Vagina (tissue), 2 donors: ENCODE measurements at regions not wholly inside any gene's neighbourhood (a gene's known extent, or its start where the extent isn't known, plus 50 kb on each side); places are given as distances from the start of the nearest gene placed in this dataset.

Source experiments
- DNase-seq, 2 donors: peaks; one replicate each; pipeline ENCODE4 v3.0.0-alpha.2; 2017; ENCODE audit errors: extremely low spot score in 2 of 2
- H3K27ac ChIP-seq: fragments of 200-600 bp; sonication (generic); one replicate; pipeline ENCODE4 v1.5.1; 2019
- H3K27me3 ChIP-seq: fragments of 200-600 bp; sonication (generic); one replicate; pipeline ENCODE4 v1.5.1; 2019
- H3K36me3 ChIP-seq, 2 donors: fragments of 200-600 bp; sonication (generic); one replicate each; pipeline ENCODE4 v1.5.1; 2017 to 2019
- H3K4me1 ChIP-seq: fragments of 200-600 bp; sonication (generic); one replicate; pipeline ENCODE4 v1.5.1; 2019
- H3K4me3 ChIP-seq, 2 donors: fragments of 200-600 bp; sonication (generic); 1 replicate in 1 of 2; 2 replicates in 1 of 2; pipeline ENCODE4 v1.5.1; 2016 to 2019
- H3K9me3 ChIP-seq: fragments of 200-600 bp; sonication (generic); one replicate; pipeline ENCODE4 v1.5.1; 2019
- POLR2A ChIP-seq, 2 donors: fragments of 450-650 bp; IDR thresholded peaks; one replicate each; pipeline ENCODE4 v1.6.1; 2017; ENCODE audit warnings: antibody characterized with exemption in 2 of 2, mild to moderate bottlenecking in 2 of 2, moderate library complexity in 2 of 2
- POLR2AphosphoS5 ChIP-seq, 2 donors: sonication (generic); formaldehyde crosslinking; IDR thresholded peaks; one replicate each; pipeline ENCODE4 v1.9.0; 2017; ENCODE audit warnings: antibody characterized with exemption in 2 of 2, mild to moderate bottlenecking in 2 of 2, low read depth in 1 of 2; ENCODE audit not compliant: insufficient read depth in 1 of 2
- intact Hi-C: fragments of 100-400 bp; cut with DNase I; formaldehyde crosslinking; loops from one replicate; pipeline ENCODE4 v1.15.1; 2023
- TF ChIP-seq, protein P1 (sequence below), 3 experiments: fragments of 450-650 bp in 2 of 3; fragments of 200-600 bp in 1 of 3; sonication (generic) in 1 of 3; IDR thresholded peaks; one replicate each; pipeline ENCODE4 v1.5.1; 2017 to 2019; ENCODE audit warnings: antibody characterized with exemption in 3 of 3, mild to moderate bottlenecking in 2 of 3, moderate library complexity in 2 of 3

DNA sequence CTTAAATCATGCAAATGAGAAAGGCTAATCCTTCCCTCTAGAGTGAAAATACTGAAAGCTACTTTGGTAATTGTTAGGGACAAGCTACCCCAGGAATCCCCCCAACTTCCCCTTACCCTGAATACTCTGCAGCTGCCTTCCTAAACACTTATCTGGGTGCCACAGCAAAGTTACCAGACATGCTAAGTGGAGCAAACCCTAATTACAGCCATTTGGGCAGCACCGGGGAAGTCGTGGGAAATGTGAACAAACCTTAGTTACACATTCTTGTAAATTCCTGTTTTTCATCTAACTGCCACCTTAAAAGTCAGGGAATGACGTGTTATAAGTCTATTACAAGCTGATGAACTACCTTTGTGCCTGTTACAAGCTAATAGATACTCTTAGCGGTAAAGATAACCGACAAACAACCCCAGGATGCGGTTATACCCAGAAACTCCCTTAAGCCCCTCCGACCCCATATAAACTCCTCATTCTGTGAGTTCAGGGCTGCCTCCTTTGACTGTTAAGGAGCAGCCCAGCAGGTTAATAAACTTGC, 66.0 kb upstream of the PLAC8 start:
- Histone ChIP-seq H3K4me1 (no peaks in the 10 kb centered on the region), H3K36me3 (no peaks in the 10 kb centered on the region), H3K4me3 (no peak overlapping the region), H3K9me3 (no peaks in the 10 kb centered on the region), H3K27ac (no peak overlapping the region), H3K27me3 (no peaks in the 10 kb centered on the region)
- no peak for DNase-seq
- TF ChIP-seq, protein P1, sequence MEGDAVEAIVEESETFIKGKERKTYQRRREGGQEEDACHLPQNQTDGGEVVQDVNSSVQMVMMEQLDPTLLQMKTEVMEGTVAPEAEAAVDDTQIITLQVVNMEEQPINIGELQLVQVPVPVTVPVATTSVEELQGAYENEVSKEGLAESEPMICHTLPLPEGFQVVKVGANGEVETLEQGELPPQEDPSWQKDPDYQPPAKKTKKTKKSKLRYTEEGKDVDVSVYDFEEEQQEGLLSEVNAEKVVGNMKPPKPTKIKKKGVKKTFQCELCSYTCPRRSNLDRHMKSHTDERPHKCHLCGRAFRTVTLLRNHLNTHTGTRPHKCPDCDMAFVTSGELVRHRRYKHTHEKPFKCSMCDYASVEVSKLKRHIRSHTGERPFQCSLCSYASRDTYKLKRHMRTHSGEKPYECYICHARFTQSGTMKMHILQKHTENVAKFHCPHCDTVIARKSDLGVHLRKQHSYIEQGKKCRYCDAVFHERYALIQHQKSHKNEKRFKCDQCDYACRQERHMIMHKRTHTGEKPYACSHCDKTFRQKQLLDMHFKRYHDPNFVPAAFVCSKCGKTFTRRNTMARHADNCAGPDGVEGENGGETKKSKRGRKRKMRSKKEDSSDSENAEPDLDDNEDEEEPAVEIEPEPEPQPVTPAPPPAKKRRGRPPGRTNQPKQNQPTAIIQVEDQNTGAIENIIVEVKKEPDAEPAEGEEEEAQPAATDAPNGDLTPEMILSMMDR (IDR thresholded peaks at IDR 0.05): no peak
- TF ChIP-seq POLR2A (IDR thresholded peaks at IDR 0.05) (no peak), POLR2AphosphoS5 (IDR thresholded peaks at IDR 0.05; ENCODE audit: insufficient read depth in 1 of 2, low read depth in 1 of 2) (no peak)
- intact Hi-C loops: no loop called here

DNA sequence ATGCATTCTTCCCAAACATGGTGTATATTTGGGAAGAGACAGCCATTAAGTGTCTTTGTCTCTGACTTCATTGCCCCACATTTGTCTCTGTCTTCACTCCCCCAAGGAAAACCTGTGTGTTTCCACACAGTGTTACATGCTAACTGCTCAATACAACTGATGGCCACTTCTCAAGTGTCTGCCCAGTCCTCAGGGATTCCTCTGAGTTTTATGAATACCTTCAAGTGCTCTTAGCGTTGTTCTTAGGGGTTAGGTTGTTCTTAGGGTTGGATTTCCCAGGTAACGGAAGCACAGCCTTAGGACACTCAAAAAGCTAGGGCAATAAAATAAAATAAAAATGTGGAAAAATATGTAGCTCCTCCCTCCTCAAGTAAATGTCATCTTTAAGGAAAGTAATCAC, 64.7 kb upstream of the PLAC8 start:
- DNase-seq: no peak
- Histone ChIP-seq H3K4me3 (no peak overlapping the region), H3K27ac (no peak overlapping the region), H3K9me3 (no peaks in the 10 kb centered on the region), H3K27me3 (no peaks in the 10 kb centered on the region), H3K36me3 (no peaks in the 10 kb centered on the region), H3K4me1 (no peaks in the 10 kb centered on the region)
- intact Hi-C loops: no loop called here
- TF ChIP-seq POLR2AphosphoS5 (IDR thresholded peaks at IDR 0.05; ENCODE audit: insufficient read depth in 1 of 2, low read depth in 1 of 2) (no peak), POLR2A (IDR thresholded peaks at IDR 0.05) (no peak)
- TF ChIP-seq, protein P1 (IDR thresholded peaks at IDR 0.05): no peak

DNA sequence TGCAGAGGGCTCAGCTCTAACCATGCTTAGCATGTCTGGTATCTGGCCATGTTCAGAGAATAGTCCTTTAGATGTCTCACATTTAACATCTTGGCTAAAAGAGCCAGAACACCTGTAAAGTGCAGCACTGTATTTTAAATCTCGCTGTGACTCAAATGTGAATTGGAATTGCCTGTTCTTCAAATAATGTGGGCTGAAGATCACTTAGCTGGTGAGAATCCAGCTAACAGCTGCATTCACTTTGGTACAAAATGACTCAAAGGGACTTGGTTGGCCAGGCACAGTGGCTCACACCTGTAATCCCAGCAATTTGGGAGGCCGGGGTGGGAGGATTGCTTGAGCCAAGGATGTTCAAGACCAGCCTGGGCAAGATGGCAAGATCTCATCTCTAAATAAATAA, 63.5 kb upstream of the PLAC8 start:
- H3K27me3 ChIP-seq: no peaks in the 10 kb centered on the region
- no peaks in the 10 kb centered on the region for H3K4me1 ChIP-seq
- intact Hi-C loops: no loop called here
- DNase-seq: no peak
- H3K4me3 ChIP-seq: no peak overlapping the region
- no peaks in the 10 kb centered on the region for H3K36me3 ChIP-seq
- H3K9me3 ChIP-seq: no peaks in the 10 kb centered on the region
- TF ChIP-seq, protein P1 (IDR thresholded peaks at IDR 0.05): no peak
- no peak for TF ChIP-seq POLR2A (IDR thresholded peaks at IDR 0.05)
- TF ChIP-seq POLR2AphosphoS5 (IDR thresholded peaks at IDR 0.05; ENCODE audit: insufficient read depth in 1 of 2, low read depth in 1 of 2): no peak
- H3K27ac ChIP-seq: no peak overlapping the region

DNA sequence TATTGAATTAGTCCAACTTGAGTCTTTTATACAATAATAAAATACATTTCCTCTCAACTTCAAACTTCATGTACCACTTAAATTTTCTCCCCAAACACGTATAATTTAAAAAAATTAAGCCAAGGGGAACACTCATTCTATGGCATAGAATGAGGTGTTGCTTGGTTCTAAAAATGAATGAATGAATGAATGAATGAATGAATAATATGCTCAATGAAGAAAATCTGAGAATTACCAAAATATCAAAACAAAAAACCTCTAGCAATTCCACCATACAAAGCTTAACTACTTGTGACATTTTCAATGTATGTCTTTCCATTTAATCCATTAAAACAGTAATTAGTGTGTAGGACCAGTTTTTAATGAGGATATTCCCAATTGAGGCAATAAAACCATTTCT, 62.7 kb upstream of the PLAC8 start:
- H3K4me3 ChIP-seq: no peak overlapping the region
- TF ChIP-seq POLR2AphosphoS5 (IDR thresholded peaks at IDR 0.05; ENCODE audit: insufficient read depth in 1 of 2, low read depth in 1 of 2) (no peak), POLR2A (IDR thresholded peaks at IDR 0.05) (no peak)
- TF ChIP-seq, protein P1 (IDR thresholded peaks at IDR 0.05): no peak

DNA sequence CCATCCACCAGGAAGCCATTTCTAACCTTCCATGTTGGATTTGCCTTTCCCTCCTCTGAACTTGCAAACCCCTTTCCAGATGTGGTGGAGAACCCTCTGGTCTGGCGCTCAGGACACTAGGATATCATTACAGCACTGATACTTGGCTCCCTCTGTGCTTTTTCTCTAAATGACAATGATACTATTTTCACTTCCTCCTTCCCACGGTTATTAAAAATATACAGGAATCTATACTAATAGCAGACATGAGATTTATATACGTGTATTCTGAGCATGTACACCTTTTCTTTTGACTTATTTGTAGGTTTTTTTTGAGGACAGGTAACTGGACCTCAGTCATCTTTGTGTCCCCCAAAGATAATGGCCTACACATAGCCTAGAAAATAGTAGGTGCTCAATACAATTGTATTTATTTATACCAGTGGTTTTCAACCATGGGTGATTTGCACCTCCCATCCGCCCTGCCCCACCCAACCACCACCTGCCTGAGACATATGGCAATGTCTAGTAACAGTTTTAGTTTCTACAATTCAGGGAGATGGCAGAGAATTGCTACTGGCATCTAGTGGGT, 60.4 kb upstream of the PLAC8 start:
- Histone ChIP-seq H3K4me3 (no peak overlapping the region), H3K27me3 (no peaks in the 10 kb centered on the region), H3K36me3 (no peaks in the 10 kb centered on the region), H3K9me3 (no peaks in the 10 kb centered on the region), H3K27ac (no peak overlapping the region), H3K4me1 (no peaks in the 10 kb centered on the region)
- TF ChIP-seq, protein P1 (IDR thresholded peaks at IDR 0.05): no peak
- TF ChIP-seq POLR2AphosphoS5 (IDR thresholded peaks at IDR 0.05; ENCODE audit: insufficient read depth in 1 of 2, low read depth in 1 of 2) (no peak), POLR2A (IDR thresholded peaks at IDR 0.05) (no peak)
- no peak for DNase-seq
- intact Hi-C loops: no loop called here

More for the DNA sequence above, 62.7 kb upstream of the PLAC8 start:
- H3K4me1 ChIP-seq: no peaks in the 10 kb centered on the region
- H3K36me3 ChIP-seq: no peaks in the 10 kb centered on the region
- H3K27me3 ChIP-seq: no peaks in the 10 kb centered on the region
- H3K27ac ChIP-seq: no peak overlapping the region
- no peak for DNase-seq
- intact Hi-C loops: no loop called here
- no peaks in the 10 kb centered on the region for H3K9me3 ChIP-seq
